Transverse colon (tissue), 4 donors: ENCODE measurements at regions not wholly inside any gene's neighbourhood (a gene's known extent, or its start where the extent isn't known, plus 50 kb on each side); places are given as distances from the start of the nearest gene placed in this dataset.

ENCODE experiments used
- CTCF ChIP-seq, 5 experiments: fragments of 200-600 bp in 3 of 5; fragments of 450-650 bp in 2 of 5; sonication (generic) in 3 of 5; IDR thresholded peaks; 1 replicate in 2 of 5; 2 replicates in 3 of 5; pipeline ENCODE4 v1.5.1; 2016 to 2017; ENCODE audit warnings: antibody characterized with exemption in 5 of 5, inconsistent platforms in 3 of 5, mild to moderate bottlenecking in 2 of 5, moderate library complexity in 1 of 5
- EP300 ChIP-seq: sonication (generic); formaldehyde crosslinking; IDR thresholded peaks from one replicate; pipeline ENCODE4 v1.6.1; 2017; ENCODE audit warnings: antibody characterized with exemption, low read depth
- POLR2AphosphoS5 ChIP-seq, 3 donors: sonication (generic); formaldehyde crosslinking; IDR thresholded peaks; one replicate each; pipeline ENCODE4 v1.6.1; 2016; ENCODE audit warnings: antibody characterized with exemption in 3 of 3

- TF ChIP-seq CTCF (IDR thresholded peaks at IDR 0.05) (no peak), POLR2AphosphoS5 (IDR thresholded peaks at IDR 0.05) (no peak), EP300 (no peak)
Observed at GRCh38 chr13:31968473-31968872, 63.1 kb upstream of the FRY start.
